Natural killer cell (primary cell): ENCODE measurements at regions not wholly inside any gene's neighbourhood (a gene's known extent, or its start where the extent isn't known, plus 50 kb on each side); places are given as distances from the start of the nearest gene placed in this dataset.

Source experiments
- ATAC-seq, 3 donors: fragments of 150-1000 bp in 2 of 3; fragments of 200-7000 bp in 1 of 3; cut with Tn5 transposase; 1 replicate in 1 of 3; 2 replicates in 2 of 3; pipeline ENCODE4 v1.10.0; 2021; ENCODE audit warnings: mild to moderate bottlenecking in 2 of 3, moderate library complexity in 2 of 3
- DNase-seq, 2 donors: peaks; one replicate each; pipeline versions ENCODE4 v3.0.0 to v3.0.0-alpha.2; 2013 to 2021; ENCODE audit warnings: mixed read lengths in 1 of 2
- H3K27ac ChIP-seq: one replicate; pipeline ENCODE4 v1.5.1; 2013; ENCODE audit warnings: mild to moderate bottlenecking, low read length
- H3K27me3 ChIP-seq: one replicate; pipeline ENCODE4 v1.6.1; 2013; ENCODE audit warnings: low read length; ENCODE audit not compliant: control insufficient read depth, insufficient read depth
- H3K36me3 ChIP-seq: one replicate; pipeline ENCODE4 v1.6.1; 2013; ENCODE audit warnings: low read length; ENCODE audit not compliant: control insufficient read depth, insufficient read depth
- H3K4me1 ChIP-seq: one replicate; pipeline ENCODE4 v1.6.1; 2013; ENCODE audit warnings: low read length; ENCODE audit not compliant: control insufficient read depth, insufficient read depth
- H3K4me3 ChIP-seq: one replicate; pipeline ENCODE4 v1.5.1; 2013; ENCODE audit warnings: low read length
- H3K9me3 ChIP-seq: one replicate; pipeline ENCODE4 v1.6.1; 2013; ENCODE audit warnings: low read length; ENCODE audit not compliant: control insufficient read depth, insufficient read depth
- H3K27ac Mint-ChIP-seq, 2 donors: one replicate each; pipeline ENCODE4 v1.8.0; 2022; ENCODE audit warnings: mild to moderate bottlenecking in 2 of 2, mixed read lengths in 2 of 2, moderate library complexity in 1 of 2
- H3K27me3 Mint-ChIP-seq, 2 donors: one replicate each; pipeline ENCODE4 v1.8.0; 2022; ENCODE audit warnings: low read depth in 2 of 2, mixed read lengths in 2 of 2
- H3K36me3 Mint-ChIP-seq: one replicate; pipeline ENCODE4 v1.8.0; 2022; ENCODE audit warnings: mixed read lengths
- H3K4me1 Mint-ChIP-seq, 2 donors: one replicate each; pipeline ENCODE4 v1.8.0; 2022; ENCODE audit warnings: mixed read lengths in 2 of 2
- H3K4me3 Mint-ChIP-seq: one replicate; pipeline ENCODE4 v1.8.0; 2022; ENCODE audit warnings: mild to moderate bottlenecking, moderate library complexity, mixed read lengths
- H3K9me3 Mint-ChIP-seq, 2 donors: one replicate each; pipeline ENCODE4 v1.8.0; 2022; ENCODE audit warnings: mixed read lengths in 2 of 2
- WGBS: methylation state at CpG from one replicate; pipeline ENCODE4 v1.1.7; 2013; ENCODE audit warnings: missing lambda C conversion rate; ENCODE audit not compliant: insufficient coverage; 5-methylcytosine and 5-hydroxymethylcytosine counted together
- intact Hi-C: fragments of 100-400 bp; cut with micrococcal nuclease; formaldehyde crosslinking; loops from one replicate; pipeline ENCODE4 v1.14.2; 2022
- TF ChIP-seq, protein P1 (sequence below): fragments of 200-600 bp; IDR thresholded peaks from one replicate; pipeline ENCODE4 v1.8.0; 2022; ENCODE audit warnings: antibody characterized with exemption

DNA sequence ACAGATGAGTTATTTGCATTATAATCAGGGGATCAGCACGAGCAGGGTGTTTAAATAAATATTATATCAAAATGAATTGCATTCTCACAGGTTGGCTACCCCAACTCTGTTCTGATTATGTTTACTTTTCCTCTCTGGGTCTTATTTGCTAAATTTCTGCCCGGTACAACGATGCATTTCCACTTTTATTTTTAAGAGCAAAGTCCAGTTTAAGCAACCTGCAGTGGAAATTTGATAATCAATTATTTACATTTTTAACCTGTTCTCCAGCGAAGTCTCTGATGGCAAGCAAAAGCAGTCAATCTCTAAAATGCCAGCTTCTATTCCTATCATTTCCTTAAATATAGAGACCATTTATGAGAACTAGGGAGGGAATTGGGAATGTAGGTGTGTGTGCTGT, 966.6 kb upstream of the SOX11 start:
- H3K4me1 ChIP-seq = no peaks in the 10 kb centered on the region
- no peak overlapping the region for H3K4me3 ChIP-seq
- DNase-seq (no peak), ATAC-seq (no peak)
- H3K4me1 Mint-ChIP-seq = no peaks in the 10 kb centered on the region
- WGBS = 92% methylated on average over 2 of the region's 4 CpGs
- intact Hi-C loops = no loop called here
- no peaks in the 10 kb centered on the region for H3K36me3 ChIP-seq
- peaks cover 7% of the 10 kb centered on the region for H3K9me3 ChIP-seq
- no peaks in the 10 kb centered on the region for H3K27me3 Mint-ChIP-seq
- no peak overlapping the region for H3K4me3 Mint-ChIP-seq
- H3K27ac ChIP-seq = no peak overlapping the region
- H3K9me3 Mint-ChIP-seq = peaks cover 14 to 26% of the 10 kb centered on the region in 2 donors
- TF ChIP-seq, protein P1, sequence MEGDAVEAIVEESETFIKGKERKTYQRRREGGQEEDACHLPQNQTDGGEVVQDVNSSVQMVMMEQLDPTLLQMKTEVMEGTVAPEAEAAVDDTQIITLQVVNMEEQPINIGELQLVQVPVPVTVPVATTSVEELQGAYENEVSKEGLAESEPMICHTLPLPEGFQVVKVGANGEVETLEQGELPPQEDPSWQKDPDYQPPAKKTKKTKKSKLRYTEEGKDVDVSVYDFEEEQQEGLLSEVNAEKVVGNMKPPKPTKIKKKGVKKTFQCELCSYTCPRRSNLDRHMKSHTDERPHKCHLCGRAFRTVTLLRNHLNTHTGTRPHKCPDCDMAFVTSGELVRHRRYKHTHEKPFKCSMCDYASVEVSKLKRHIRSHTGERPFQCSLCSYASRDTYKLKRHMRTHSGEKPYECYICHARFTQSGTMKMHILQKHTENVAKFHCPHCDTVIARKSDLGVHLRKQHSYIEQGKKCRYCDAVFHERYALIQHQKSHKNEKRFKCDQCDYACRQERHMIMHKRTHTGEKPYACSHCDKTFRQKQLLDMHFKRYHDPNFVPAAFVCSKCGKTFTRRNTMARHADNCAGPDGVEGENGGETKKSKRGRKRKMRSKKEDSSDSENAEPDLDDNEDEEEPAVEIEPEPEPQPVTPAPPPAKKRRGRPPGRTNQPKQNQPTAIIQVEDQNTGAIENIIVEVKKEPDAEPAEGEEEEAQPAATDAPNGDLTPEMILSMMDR = no peak
- no peaks in the 10 kb centered on the region for H3K27me3 ChIP-seq
- H3K27ac Mint-ChIP-seq = no peak overlapping the region
- no peaks in the 10 kb centered on the region for H3K36me3 Mint-ChIP-seq

DNA sequence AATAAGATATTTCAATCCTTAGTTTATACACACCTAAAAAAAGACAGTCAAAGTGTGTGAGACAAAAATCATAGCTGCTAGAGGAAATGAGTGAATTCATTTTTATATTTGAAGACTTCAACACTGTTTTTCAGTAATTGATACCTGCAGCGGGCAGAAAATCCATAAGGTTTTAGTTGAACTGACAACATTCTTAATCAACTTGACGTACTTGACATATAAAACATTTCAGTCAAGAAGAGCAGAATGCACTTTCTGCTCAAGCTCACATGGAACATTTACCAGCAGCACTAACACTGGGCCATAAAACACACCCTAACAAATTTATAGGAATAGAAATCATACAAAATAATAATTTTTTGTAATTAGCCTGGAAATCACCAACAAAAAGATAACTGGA, 959.6 kb upstream of the SOX11 start:
- intact Hi-C loops = no loop called here
- no peaks in the 10 kb centered on the region for H3K4me1 ChIP-seq
- H3K27ac ChIP-seq = no peak overlapping the region
- Mint-ChIP-seq H3K27ac (no peak overlapping the region), H3K27me3 (no peaks in the 10 kb centered on the region), H3K36me3 (no peaks in the 10 kb centered on the region), H3K9me3 (peaks cover 8 to 27% of the 10 kb centered on the region in 2 donors), H3K4me1 (no peaks in the 10 kb centered on the region), H3K4me3 (no peak overlapping the region)
- H3K9me3 ChIP-seq = no peaks in the 10 kb centered on the region
- WGBS = 95% methylated on average over 2 of the region's 2 CpGs
- ATAC-seq = no peak
- no peak overlapping the region for H3K4me3 ChIP-seq
- TF ChIP-seq, protein P1 = no peak
- no peaks in the 10 kb centered on the region for H3K36me3 ChIP-seq
- H3K27me3 ChIP-seq = no peaks in the 10 kb centered on the region
- DNase-seq = no peak

DNA sequence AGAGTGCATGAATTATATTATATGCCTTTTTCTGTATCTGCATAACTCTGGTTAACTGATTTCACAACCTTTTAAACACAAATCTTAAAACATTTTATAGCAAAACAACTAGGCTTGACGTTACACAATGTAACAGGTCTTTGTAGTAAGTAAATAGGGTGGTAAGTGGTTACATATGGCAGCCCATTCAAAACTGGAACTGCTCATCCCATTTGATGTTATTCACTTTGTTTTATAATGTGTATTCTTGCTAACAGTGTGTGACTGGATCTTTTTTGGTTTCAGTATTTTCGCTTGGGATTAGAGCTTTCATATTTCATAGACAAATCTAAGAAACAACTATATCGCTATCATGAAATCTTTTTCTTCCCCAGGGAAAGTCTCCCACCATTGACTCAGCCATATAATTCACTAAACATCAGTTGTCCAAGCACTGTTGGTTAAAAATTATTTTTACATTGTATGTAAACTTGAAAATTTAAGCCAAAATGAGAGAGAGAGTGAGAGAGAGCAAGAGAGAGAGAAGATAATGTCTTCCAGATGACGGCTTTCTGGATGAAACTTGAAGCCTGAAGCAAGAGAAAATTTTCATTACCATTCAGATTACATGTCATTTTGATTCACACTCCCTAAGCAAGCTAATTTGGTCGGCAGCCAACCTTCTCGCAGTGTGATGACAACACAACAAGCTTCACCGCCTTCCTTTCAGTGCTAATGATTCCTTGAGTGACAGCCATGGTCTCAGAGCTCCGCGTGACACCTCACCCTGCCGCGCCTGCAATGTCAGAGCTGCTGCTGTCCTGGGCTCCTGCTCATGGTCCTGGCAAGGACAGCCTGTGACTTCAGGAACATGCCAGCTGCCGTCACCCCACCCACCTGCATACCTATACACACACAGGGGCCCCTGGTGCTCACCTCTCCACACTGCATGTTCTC, 946.9 kb upstream of the SOX11 start:
- H3K27ac ChIP-seq = no peak overlapping the region
- Mint-ChIP-seq H3K4me3 (no peak overlapping the region), H3K27me3 (no peaks in the 10 kb centered on the region), H3K9me3 (peaks cover 7 to 12% of the 10 kb centered on the region in 2 donors), H3K4me1 (no peaks in the 10 kb centered on the region), H3K36me3 (peaks cover 6% of the 10 kb centered on the region), H3K27ac (no peak overlapping the region)
- DNase-seq (no peak), ATAC-seq (no peak)
- intact Hi-C loops = no loop called here
- no peaks in the 10 kb centered on the region for H3K36me3 ChIP-seq
- TF ChIP-seq, protein P1 = no peak
- no peak overlapping the region for H3K4me3 ChIP-seq
- peaks cover 5% of the 10 kb centered on the region for H3K9me3 ChIP-seq
- no peaks in the 10 kb centered on the region for H3K27me3 ChIP-seq
- 77% methylated on average over 10 of the region's 12 CpGs for WGBS
- H3K4me1 ChIP-seq = no peaks in the 10 kb centered on the region
